ENCODE measurements at regions not wholly inside any gene's neighbourhood (a gene's known extent, or its start where the extent isn't known, plus 50 kb on each side); places are given as distances from the start of the nearest gene placed in this dataset.

DNA sequence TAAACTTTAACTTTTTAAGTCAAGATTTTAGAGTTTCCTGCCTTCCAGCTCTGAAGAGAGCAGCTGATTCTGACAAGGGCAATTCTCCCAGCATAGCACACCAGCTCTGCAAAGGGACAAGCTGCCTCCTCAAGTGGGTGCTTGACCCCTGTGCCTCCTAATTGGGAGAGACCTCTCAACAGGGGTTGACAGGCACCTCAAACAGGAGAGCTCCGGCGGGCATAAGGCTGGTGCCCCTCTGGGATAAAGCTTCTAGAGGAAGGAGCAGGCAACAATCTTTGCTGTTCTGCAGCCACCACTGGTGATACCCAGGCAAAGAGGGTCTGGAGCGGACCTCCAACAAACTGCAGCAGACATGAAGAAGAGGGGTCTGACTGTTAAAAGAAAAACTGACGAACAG lies 872.9 kb upstream of the PCDH10 start:
- no peak for TF ChIP-seq CTCF (IDR thresholded peaks at IDR 0.05)
- no peak for TF ChIP-seq EP300 (IDR thresholded peaks at IDR 0.05)

Data from sigmoid colon (tissue), 4 donors.